ENCODE measurements at regions not wholly inside any gene's neighbourhood (a gene's known extent, or its start where the extent isn't known, plus 50 kb on each side); places are given as distances from the start of the nearest gene placed in this dataset.

GRCh38 chr3:17941152-17941551 is 198.7 kb upstream of the TBC1D5 start:
- ChIA-PET CTCF (ENCODE audit: partially characterized antibody) (interaction anchor here (0.6 to 1.8 kb wide), 2 partner anchors 100 to 354 kb away, joined by 3 to 7 read pairs; no protein-coding TSS in a partner anchor), POLR2A (ENCODE audit: partially characterized antibody) (no interaction called here)
- WGBS, 2 experiments (ENCODE audit: extremely low coverage in 1 of 2, insufficient coverage in 1 of 2, insufficient read length in 1 of 2, insufficient replicate concordance in 2 of 2, low coverage in 1 of 2, low lambda C conversion rate in 2 of 2, missing lambda C conversion rate in 1 of 2): 80% methylated on average over 2 of the region's 2 CpGs; no CpG with 5 or more reads in 1 of the 2 experiments
- TF ChIP-seq KDM4A (IDR thresholded peaks at IDR 0.05; ENCODE audit: low read depth, low read length, severe bottlenecking): no peak
- TF ChIP-seq NRF1 (IDR thresholded peaks at IDR 0.05; ENCODE audit: low read depth, low read length): no peak
- TF ChIP-seq SIX5 (IDR thresholded peaks at IDR 0.05; ENCODE audit: low read depth, low read length): no peak
- no peak for TF ChIP-seq E2F6 (IDR thresholded peaks at IDR 0.05)
- no peak for TF ChIP-seq KDM5A (IDR thresholded peaks at IDR 0.05; ENCODE audit: low read length)
- TF ChIP-seq EGR1 (IDR thresholded peaks at IDR 0.05; ENCODE audit: borderline replicate concordance, low read depth, low read length): no peak
- TF ChIP-seq ATF2 (IDR thresholded peaks at IDR 0.05; ENCODE audit: low read length): no peak
- TF ChIP-seq SUZ12 (IDR thresholded peaks at IDR 0.05; ENCODE audit: low read length): no peak
- no peak for TF ChIP-seq CREB1 (IDR thresholded peaks at IDR 0.05)
- no peak for TF ChIP-seq POU5F1 (IDR thresholded peaks at IDR 0.05; ENCODE audit: low read depth, low read length)
- TF ChIP-seq RAD21 (IDR thresholded peaks at IDR 0.05 in 1 of 2, conservative IDR thresholded peaks at IDR 0.05 in 1 of 2; ENCODE audit: low read depth in 2 of 2, low read length in 2 of 2): no peak

More at GRCh38 chr3:17941152-17941551, 198.7 kb upstream of the TBC1D5 start:
- Histone ChIP-seq H3K9me3 (ENCODE audit: insufficient read depth in 2 of 2, low read depth in 1 of 2, low read length in 1 of 2) (no peaks in the 10 kb centered on the region), H3K36me3 (ENCODE audit: control insufficient read depth in 2 of 4, insufficient read depth in 4 of 4, low read length in 3 of 4) (no peaks in the 10 kb centered on the region), H4K8ac (ENCODE audit: extremely low read depth, insufficient read depth, low read length) (no peak overlapping the region), H3K4me3 (ENCODE audit: extremely low read depth in 1 of 4, insufficient read depth in 2 of 4, low read depth in 3 of 4, low read length in 4 of 4) (no peak overlapping the region), H3K27me3 (replicated peaks in 1 of 4; ENCODE audit: control insufficient read depth in 3 of 4, extremely low read depth in 1 of 4, insufficient read depth in 3 of 4, low read length in 3 of 4) (no peaks in the 10 kb centered on the region), H3K4me2 (ENCODE audit: insufficient read depth in 1 of 2, low read depth in 2 of 2, low read length in 2 of 2) (no peak overlapping the region), H3K79me1 (ENCODE audit: low read depth, low read length) (no peaks in the 10 kb centered on the region), H3K23ac (ENCODE audit: insufficient read length) (no peak overlapping the region), H4K91ac (replicated peaks; ENCODE audit: insufficient read length, low read length) (no peak overlapping the region), H3K9ac (replicated peaks in 1 of 4; ENCODE audit: extremely low read depth in 1 of 4, low read depth in 3 of 4, low read length in 3 of 4) (no peak overlapping the region), H3K4ac (replicated peaks; ENCODE audit: insufficient read length, low read depth, low read length) (no peak overlapping the region), H3K14ac (ENCODE audit: insufficient read length) (no peak overlapping the region), H3K23me2 (ENCODE audit: low read depth, low read length) (no peaks in the 10 kb centered on the region), H3K79me2 (ENCODE audit: control insufficient read depth in 1 of 2, insufficient read depth in 2 of 2, low read length in 2 of 2) (no peaks in the 10 kb centered on the region), H3K4me1 (replicated peaks in 1 of 4; ENCODE audit: control insufficient read depth in 3 of 4, insufficient read depth in 4 of 4, low read length in 3 of 4) (peaks cover 0 to 6% (median 1%) of the 10 kb centered on the region in 4 experiments; a peak in 1 of 7 replicates), H2BK120ac (replicated peaks; ENCODE audit: low read depth, low read length) (no peak overlapping the region), H2BK20ac (ENCODE audit: low read length) (no peak overlapping the region), H4K20me1 (replicated peaks in 1 of 2; ENCODE audit: control insufficient read depth in 1 of 2, insufficient read depth in 2 of 2, low read length in 2 of 2) (no peaks in the 10 kb centered on the region), H3K18ac (ENCODE audit: extremely low read depth, low read length) (no peak overlapping the region), H2AFZ (ENCODE audit: low read length) (no peak overlapping the region), H3K56ac (replicated peaks; ENCODE audit: insufficient read length, low read depth, low read length) (no peak overlapping the region), H4K5ac (ENCODE audit: insufficient read length, low read depth, low read length) (no peak overlapping the region), H2BK15ac (ENCODE audit: low read length) (no peak overlapping the region), H2BK5ac (ENCODE audit: low read depth, low read length) (no peak overlapping the region), H2BK12ac (ENCODE audit: low read depth, low read length) (no peak overlapping the region), H2AK5ac (ENCODE audit: low read depth, low read length) (no peak overlapping the region), H3K27ac (ENCODE audit: low read depth, low read length) (no peak overlapping the region)
- no peak for FAIRE-seq
- no peak for DNase-seq (ENCODE audit: low read depth in 1 of 2, low spot score in 2 of 2)

Data from H1 (cell line).